Large intestine (tissue), 3 donors: ENCODE measurements at regions not wholly inside any gene's neighbourhood (a gene's known extent, or its start where the extent isn't known, plus 50 kb on each side); places are given as distances from the start of the nearest gene placed in this dataset.

Experiments
- DNase-seq, 2 donors: peaks; one replicate each; pipeline versions ENCODE4 v3.0.0 to v3.0.0-alpha.2; 2013
- H3K27ac ChIP-seq: one replicate; pipeline ENCODE4 v1.5.1; 2013; ENCODE audit warnings: low read length
- H3K27me3 ChIP-seq: 2 replicates; pipeline ENCODE4 v1.6.1; 2013; ENCODE audit warnings: low read length; ENCODE audit not compliant: control insufficient read depth, insufficient read depth
- H3K36me3 ChIP-seq: 2 replicates; pipeline ENCODE4 v1.6.1; 2013; ENCODE audit warnings: low read length; ENCODE audit not compliant: control insufficient read depth, insufficient read depth
- H3K4me1 ChIP-seq: one replicate; pipeline ENCODE4 v1.6.1; 2013; ENCODE audit warnings: low read length; ENCODE audit not compliant: control insufficient read depth, insufficient read depth
- H3K4me3 ChIP-seq: one replicate; pipeline ENCODE4 v1.5.1; 2013; ENCODE audit warnings: low read length
- H3K9me3 ChIP-seq: one replicate; pipeline ENCODE4 v1.6.1; 2013; ENCODE audit warnings: mild to moderate bottlenecking, low read depth, low read length, moderate library complexity; ENCODE audit not compliant: control insufficient read depth
- whole genome bisulfite sequencing: methylation state at CpG from one replicate; pipeline ENCODE4 v1.1.5; 2013; ENCODE audit warnings: low lambda C conversion rate; ENCODE audit not compliant: insufficient coverage; 5-methylcytosine and 5-hydroxymethylcytosine counted together

DNA sequence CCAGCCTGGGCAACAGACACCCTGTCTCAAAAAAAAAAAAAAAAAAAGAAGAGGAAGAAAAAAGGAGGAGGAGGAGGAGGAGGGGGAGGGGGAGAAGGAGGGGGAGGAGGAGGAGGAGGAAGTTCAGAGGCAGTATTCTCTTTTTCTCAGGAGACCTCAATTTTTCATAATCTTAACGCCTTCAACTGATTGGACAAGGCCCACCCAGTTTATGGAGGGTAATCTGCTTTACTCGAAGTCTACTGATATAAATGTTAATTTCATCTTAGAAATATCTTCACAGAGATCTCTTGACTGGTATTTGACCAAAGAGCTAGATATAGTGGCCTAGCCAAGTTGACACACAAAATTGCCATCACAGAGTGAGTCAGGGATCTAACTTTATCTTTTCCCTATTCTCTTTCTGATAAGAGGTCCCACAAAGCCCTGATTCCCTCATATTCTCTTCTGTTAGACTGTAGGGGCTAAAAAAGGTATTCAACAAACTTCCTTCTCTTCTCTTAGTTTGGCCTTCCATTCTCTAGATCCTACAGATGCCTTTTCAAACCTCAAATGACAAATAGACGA lies 115.5 kb upstream of the ABCA1 start:
- no peak overlapping the region for H3K4me3 ChIP-seq
- no peak overlapping the region for H3K27ac ChIP-seq
- no peaks in the 10 kb centered on the region for H3K27me3 ChIP-seq
- H3K9me3 ChIP-seq: no peaks in the 10 kb centered on the region
- no CpG with 5 or more reads among the region's 3 CpGs for WGBS
- H3K4me1 ChIP-seq: peaks cover 10% of the 10 kb centered on the region
- no peak for DNase-seq
- no peaks in the 10 kb centered on the region for H3K36me3 ChIP-seq

GRCh38 chr9:105044518-105044917 lies 116.6 kb upstream of the ABCA1 start:
- no peaks in the 10 kb centered on the region for H3K36me3 ChIP-seq
- no peak overlapping the region for H3K27ac ChIP-seq
- no peak for DNase-seq
- no CpG with 5 or more reads among the region's 2 CpGs for WGBS
- no peak overlapping the region for H3K4me3 ChIP-seq
- no peaks in the 10 kb centered on the region for H3K9me3 ChIP-seq
- H3K4me1 ChIP-seq: peaks cover 10% of the 10 kb centered on the region
- H3K27me3 ChIP-seq: no peaks in the 10 kb centered on the region

DNA sequence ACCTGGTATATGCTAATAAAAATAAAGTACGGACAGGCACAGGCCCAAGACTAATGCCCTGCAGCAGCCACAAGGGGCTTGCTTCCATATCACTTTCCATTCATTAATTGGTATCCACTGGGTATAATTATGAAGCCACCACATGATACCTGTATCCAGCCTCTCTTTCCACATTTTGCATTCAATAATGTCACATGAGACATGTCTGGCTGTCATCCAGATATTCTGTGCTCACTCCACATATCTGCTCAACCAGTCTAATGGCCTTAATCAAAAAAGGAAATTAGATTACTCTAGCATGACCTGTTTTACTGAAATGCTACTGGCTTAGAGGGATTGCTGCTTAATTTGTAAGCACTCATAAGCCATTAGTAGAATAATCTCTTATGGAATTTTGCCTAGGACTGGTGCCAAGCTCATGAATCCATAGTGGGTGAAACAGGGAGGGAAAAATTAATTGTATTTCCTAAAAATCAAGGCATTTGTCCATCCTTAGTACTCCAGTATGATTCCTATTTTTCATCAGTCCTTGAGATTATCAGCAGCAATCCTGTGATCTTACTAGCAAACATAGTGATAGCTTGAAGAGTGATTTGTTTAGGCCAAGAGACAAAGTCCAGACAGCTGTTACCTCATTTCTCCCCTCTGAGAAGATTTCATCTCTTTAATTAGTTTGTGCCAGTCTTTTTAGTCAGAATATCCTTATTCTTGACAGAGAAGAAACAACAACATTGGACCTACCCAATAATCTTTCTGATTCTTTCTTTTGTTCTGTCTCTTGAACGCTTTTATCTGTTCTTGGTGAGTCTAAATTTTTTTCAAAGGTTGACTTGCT lies 119.2 kb upstream of the ABCA1 start:
- H3K27ac ChIP-seq: peak overlapping the region; percentile 76
- peak; percentile 40 to 60 for DNase-seq

DNA sequence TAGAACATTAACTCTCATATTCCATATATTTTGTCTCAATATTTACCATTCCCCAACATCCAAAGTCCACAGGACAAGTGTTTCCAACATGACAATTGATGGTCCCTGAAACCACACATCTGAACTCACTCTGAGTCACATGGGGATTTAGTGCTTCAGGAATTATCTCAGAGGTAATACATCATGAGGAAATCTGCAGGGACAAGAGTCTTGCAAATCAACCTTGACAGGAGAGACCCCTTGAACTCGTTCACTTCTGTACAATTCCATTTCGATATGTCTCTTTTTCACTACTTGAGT lies 119.7 kb upstream of the ABCA1 start:
- Histone ChIP-seq H3K27ac (peak overlapping the region; percentile 76), H3K4me1 (peaks cover 10% of the 10 kb centered on the region)
- no CpG with 5 or more reads among the region's 2 CpGs for WGBS

More for the DNA sequence above, 119.2 kb upstream of the ABCA1 start:
- Histone ChIP-seq H3K36me3 (no peaks in the 10 kb centered on the region), H3K4me1 (peaks cover 10% of the 10 kb centered on the region), H3K9me3 (no peaks in the 10 kb centered on the region), H3K27me3 (no peaks in the 10 kb centered on the region), H3K4me3 (no peak overlapping the region)
- 50% methylated on average over 1 of the region's 2 CpGs for WGBS

DNA sequence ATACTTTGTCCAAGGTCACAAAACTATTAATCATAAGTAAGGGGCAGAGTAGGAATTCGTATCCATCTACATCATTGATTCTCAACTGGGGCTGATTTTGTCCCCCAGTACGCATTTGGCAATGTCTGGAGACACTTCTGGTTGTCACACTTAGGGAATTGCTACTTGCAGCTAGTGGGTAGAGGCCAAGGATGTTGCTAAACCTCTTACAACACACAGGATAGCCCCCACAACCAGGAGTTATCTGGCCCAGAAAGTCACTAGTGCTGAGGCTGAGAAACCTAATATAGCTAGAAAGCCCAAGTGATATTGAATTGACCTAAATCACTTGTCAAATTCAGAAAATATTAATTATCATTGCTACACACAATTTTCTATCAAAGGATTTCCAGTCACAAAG lies 120.4 kb upstream of the ABCA1 start:
- no peaks in the 10 kb centered on the region for H3K9me3 ChIP-seq
- peak overlapping the region; percentile 76 for H3K27ac ChIP-seq
- WGBS: no CpG with 5 or more reads among the region's 2 CpGs

More for the DNA sequence above, 119.7 kb upstream of the ABCA1 start:
- Histone ChIP-seq H3K9me3 (no peaks in the 10 kb centered on the region), H3K27me3 (no peaks in the 10 kb centered on the region), H3K4me3 (no peak overlapping the region), H3K36me3 (no peaks in the 10 kb centered on the region)
- peak; percentile 69 to 79 for DNase-seq

GRCh38 chr9:105050296-105050695 lies 122.3 kb upstream of the ABCA1 start:
- Histone ChIP-seq H3K36me3 (no peaks in the 10 kb centered on the region), H3K4me3 (no peak overlapping the region), H3K4me1 (peaks cover 10% of the 10 kb centered on the region), H3K9me3 (no peaks in the 10 kb centered on the region), H3K27ac (no peak overlapping the region), H3K27me3 (no peaks in the 10 kb centered on the region)
- WGBS: no CpG with 5 or more reads among the region's 3 CpGs
- DNase-seq: no peak

More for the DNA sequence above, 120.4 kb upstream of the ABCA1 start:
- Histone ChIP-seq H3K4me1 (peaks cover 10% of the 10 kb centered on the region), H3K36me3 (no peaks in the 10 kb centered on the region), H3K27me3 (no peaks in the 10 kb centered on the region), H3K4me3 (no peak overlapping the region)
- no peak for DNase-seq

DNA sequence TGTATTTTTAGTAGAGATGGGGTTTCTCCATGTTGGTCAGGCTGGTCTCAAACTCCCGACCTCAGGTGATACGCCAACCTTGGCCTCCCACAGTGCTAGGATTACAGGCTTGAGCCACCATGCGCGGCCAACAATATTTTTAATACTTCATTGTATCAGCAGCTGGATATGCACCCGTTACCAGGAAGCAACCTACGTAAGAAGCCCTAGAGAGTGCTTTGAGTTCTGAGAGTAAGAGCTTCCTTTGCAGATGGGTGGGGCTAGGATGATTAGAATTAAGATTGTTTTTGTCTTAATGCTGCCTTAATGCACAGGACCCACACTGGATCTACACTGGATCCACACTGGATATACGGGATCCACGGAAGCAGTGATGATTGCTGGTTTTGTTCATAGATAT lies 123.9 kb upstream of the ABCA1 start:
- no peaks in the 10 kb centered on the region for H3K36me3 ChIP-seq
- WGBS: no CpG with 5 or more reads among the region's 8 CpGs
- H3K27ac ChIP-seq: peak overlapping the region; percentile 61

DNA sequence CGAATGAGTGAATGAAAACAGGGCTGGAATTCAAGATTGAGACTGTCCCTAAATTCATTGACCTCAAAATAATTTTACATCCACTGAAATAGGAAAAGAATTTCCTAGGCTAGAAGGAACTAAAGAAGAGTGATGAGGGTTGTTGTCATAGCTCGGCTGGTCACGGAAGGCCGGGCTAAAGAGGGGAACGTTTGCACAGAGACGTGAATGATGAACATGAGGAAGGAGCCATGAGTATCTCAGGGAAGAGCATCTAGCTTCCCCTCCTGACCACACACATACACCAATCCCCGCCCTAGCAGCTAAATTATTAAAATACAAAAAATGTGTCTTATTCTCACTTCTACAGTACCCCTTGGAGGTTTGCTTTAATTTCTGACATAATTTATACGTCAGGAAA lies 124.4 kb upstream of the ABCA1 start:
- no peak for DNase-seq
- no peaks in the 10 kb centered on the region for H3K4me1 ChIP-seq
- H3K4me3 ChIP-seq: no peak overlapping the region
- no peaks in the 10 kb centered on the region for H3K36me3 ChIP-seq
- H3K27ac ChIP-seq: peak overlapping the region; percentile 61
- no peaks in the 10 kb centered on the region for H3K27me3 ChIP-seq
- no peaks in the 10 kb centered on the region for H3K9me3 ChIP-seq
- 100% methylated on average over 1 of the region's 8 CpGs for WGBS

More for the DNA sequence above, 123.9 kb upstream of the ABCA1 start:
- no peak for DNase-seq
- Histone ChIP-seq H3K4me3 (no peak overlapping the region), H3K9me3 (no peaks in the 10 kb centered on the region), H3K27me3 (no peaks in the 10 kb centered on the region), H3K4me1 (peaks cover 3% of the 10 kb centered on the region)

DNA sequence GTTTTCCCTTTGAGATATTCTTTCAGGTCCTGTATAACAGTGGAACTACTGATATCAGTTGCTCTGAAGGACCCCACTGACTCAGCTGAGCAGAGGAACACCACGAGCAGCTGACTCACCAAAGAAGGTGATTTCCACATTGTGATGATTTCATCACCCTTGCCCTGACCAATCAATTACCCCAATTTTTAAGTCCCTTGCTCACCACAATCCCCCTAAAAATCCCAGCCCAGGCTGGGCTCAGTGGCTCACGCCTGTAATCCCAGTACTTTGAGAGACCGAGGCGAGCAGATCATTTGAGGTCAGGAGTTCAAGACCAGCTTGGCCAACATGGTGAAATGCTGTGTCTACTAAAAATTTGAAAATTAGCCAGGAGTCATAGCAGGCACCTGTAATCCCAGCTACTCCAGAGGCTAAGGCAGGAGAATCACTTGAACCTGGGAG lies 125.3 kb upstream of the ABCA1 start:
- Histone ChIP-seq H3K36me3 (no peaks in the 10 kb centered on the region), H3K9me3 (no peaks in the 10 kb centered on the region), H3K27me3 (no peaks in the 10 kb centered on the region), H3K4me3 (no peak overlapping the region), H3K4me1 (no peaks in the 10 kb centered on the region), H3K27ac (peak overlapping the region; percentile 61)
- no CpG with 5 or more reads among the region's 4 CpGs for WGBS
- DNase-seq: peak; percentile 58 to 64

- no peaks in the 10 kb centered on the region for H3K9me3 ChIP-seq
- no peaks in the 10 kb centered on the region for H3K4me1 ChIP-seq
- H3K36me3 ChIP-seq: no peaks in the 10 kb centered on the region
- WGBS: 100% methylated on average over 1 of the region's 3 CpGs
- DNase-seq: no peak
- no peak overlapping the region for H3K4me3 ChIP-seq
- H3K27ac ChIP-seq: no peak overlapping the region
- H3K27me3 ChIP-seq: no peaks in the 10 kb centered on the region
These were observed 126.5 kb upstream of the ABCA1 start for GRCh38 chr9:105054491-105054890.

DNA sequence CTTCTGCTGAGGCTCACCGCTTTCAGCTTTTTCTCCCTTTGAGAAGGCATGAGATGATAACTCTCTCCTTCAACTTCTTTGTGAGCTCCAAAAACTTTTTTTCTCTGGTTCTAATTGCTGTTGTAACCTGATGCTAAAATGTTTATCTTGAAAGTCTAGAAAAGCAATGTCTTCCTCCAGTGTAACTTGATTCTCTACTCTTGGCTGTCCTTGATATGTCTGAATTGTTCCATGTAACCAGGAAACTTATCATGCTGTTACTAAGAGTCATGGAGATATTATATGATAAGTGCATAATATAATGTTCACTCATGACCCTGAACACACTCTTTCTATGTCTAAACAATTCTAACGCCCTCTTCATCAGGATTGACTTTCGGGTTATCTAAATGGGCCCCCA lies 128.0 kb upstream of the ABCA1 start:
- DNase-seq: no peak
- no peak overlapping the region for H3K27ac ChIP-seq
- no peaks in the 10 kb centered on the region for H3K9me3 ChIP-seq
- no peaks in the 10 kb centered on the region for H3K4me1 ChIP-seq
- H3K4me3 ChIP-seq: no peak overlapping the region
- H3K27me3 ChIP-seq: no peaks in the 10 kb centered on the region
- H3K36me3 ChIP-seq: no peaks in the 10 kb centered on the region
- WGBS: 50% methylated on average over 3 of the region's 3 CpGs
